ENCODE measurements at regions not wholly inside any gene's neighbourhood (a gene's known extent, or its start where the extent isn't known, plus 50 kb on each side); places are given as distances from the start of the nearest gene placed in this dataset.

DNA sequence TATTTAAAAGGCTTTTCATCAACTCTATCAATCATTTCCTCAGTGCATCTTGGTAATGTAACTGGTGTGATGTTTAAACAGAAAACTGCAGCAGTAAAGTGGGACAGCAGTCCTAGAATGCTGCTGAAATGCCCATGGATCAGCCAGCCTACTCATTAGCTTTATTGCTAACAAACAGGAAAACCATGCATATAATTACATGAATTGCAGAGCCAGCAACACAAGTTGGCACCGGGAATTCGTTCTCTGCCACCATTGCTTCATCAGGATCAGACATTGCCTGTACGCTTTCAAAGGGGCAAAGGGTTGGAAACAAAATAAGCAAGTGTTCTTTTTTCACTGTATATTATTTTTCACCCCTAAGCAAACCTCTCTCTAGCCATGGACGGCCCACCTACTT, 276.2 kb upstream of the LRRC7 start:
- Histone ChIP-seq H3K27ac (no peak overlapping the region), H3K9me3 (no peaks in the 10 kb centered on the region), H3K4me3 (no peak overlapping the region), H3K36me3 (ENCODE audit: low read depth, missing control alignments) (no peaks in the 10 kb centered on the region), H3K27me3 (no peaks in the 10 kb centered on the region), H3K4me1 (no peaks in the 10 kb centered on the region)
- no peak for TF ChIP-seq POLR2A (IDR thresholded peaks at IDR 0.05)
- TF ChIP-seq, protein P1, sequence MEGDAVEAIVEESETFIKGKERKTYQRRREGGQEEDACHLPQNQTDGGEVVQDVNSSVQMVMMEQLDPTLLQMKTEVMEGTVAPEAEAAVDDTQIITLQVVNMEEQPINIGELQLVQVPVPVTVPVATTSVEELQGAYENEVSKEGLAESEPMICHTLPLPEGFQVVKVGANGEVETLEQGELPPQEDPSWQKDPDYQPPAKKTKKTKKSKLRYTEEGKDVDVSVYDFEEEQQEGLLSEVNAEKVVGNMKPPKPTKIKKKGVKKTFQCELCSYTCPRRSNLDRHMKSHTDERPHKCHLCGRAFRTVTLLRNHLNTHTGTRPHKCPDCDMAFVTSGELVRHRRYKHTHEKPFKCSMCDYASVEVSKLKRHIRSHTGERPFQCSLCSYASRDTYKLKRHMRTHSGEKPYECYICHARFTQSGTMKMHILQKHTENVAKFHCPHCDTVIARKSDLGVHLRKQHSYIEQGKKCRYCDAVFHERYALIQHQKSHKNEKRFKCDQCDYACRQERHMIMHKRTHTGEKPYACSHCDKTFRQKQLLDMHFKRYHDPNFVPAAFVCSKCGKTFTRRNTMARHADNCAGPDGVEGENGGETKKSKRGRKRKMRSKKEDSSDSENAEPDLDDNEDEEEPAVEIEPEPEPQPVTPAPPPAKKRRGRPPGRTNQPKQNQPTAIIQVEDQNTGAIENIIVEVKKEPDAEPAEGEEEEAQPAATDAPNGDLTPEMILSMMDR (IDR thresholded peaks at IDR 0.05), result no peak
- no peak for DNase-seq
- intact Hi-C loops (cut with DNase I; ENCODE audit: low total_unique reads), result no loop called here
- WGBS, 2 donors, result 88 to 93% methylated on average over 4 of the region's 4 CpGs

DNA sequence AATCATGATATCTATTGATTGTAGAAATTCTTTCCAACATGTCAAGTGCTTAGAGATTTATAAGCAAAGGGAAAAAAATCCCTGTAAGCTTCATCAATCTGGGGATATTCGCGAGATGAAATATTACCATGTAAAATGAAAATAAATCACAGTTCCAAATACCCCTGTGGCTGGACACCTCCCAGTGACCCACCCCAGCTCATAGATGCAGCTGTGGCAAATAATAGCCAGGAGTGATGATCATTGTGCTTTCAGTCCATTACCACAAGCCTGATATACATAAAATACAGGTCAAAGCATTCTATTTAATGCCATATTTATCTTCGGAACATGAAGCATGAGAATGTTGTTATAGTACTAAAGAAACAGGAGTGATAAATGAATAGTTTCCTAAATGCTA, 274.9 kb upstream of the LRRC7 start:
- no peak overlapping the region for H3K27ac ChIP-seq
- no peak for DNase-seq
- no peak for TF ChIP-seq POLR2A (IDR thresholded peaks at IDR 0.05)
- TF ChIP-seq, protein P1 (IDR thresholded peaks at IDR 0.05), result no peak
- H3K4me1 ChIP-seq, result no peaks in the 10 kb centered on the region
- intact Hi-C loops (cut with DNase I; ENCODE audit: low total_unique reads), result no loop called here
- H3K9me3 ChIP-seq, result no peaks in the 10 kb centered on the region
- no peaks in the 10 kb centered on the region for H3K27me3 ChIP-seq
- H3K36me3 ChIP-seq (ENCODE audit: low read depth, missing control alignments), result no peaks in the 10 kb centered on the region
- no peak overlapping the region for H3K4me3 ChIP-seq
- WGBS, 2 donors, result 90 to 94% methylated on average over 3 of the region's 3 CpGs

DNA sequence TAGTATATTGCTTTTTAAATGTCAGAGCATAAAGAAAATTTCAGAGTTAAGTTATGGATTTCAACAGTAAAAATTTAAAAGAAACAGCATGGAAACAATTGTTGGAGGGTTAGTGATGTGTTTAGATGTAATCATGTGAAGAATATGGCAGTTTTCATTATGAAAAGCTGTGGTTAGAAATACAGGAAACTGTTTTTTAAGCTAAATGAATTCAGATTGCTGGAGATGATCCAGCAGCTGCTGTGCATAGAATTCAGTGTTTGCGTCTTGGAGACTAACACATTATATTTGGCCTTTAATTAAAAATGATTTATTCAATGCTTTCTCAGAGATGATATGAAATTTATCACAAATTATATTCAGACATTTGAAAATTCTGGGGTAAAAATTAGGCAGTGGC, 273.6 kb upstream of the LRRC7 start:
- WGBS, 2 donors, result 49 to 74% methylated on average over 1 of the region's 1 CpG
- H3K27me3 ChIP-seq, result no peaks in the 10 kb centered on the region
- no peak overlapping the region for H3K27ac ChIP-seq
- TF ChIP-seq, protein P1 (IDR thresholded peaks at IDR 0.05), result no peak
- no peak for TF ChIP-seq POLR2A (IDR thresholded peaks at IDR 0.05)
- no peaks in the 10 kb centered on the region for H3K4me1 ChIP-seq
- no peaks in the 10 kb centered on the region for H3K9me3 ChIP-seq
- H3K36me3 ChIP-seq (ENCODE audit: low read depth, missing control alignments), result no peaks in the 10 kb centered on the region
- intact Hi-C loops (cut with DNase I; ENCODE audit: low total_unique reads), result no loop called here
- DNase-seq, result no peak
- no peak overlapping the region for H3K4me3 ChIP-seq

DNA sequence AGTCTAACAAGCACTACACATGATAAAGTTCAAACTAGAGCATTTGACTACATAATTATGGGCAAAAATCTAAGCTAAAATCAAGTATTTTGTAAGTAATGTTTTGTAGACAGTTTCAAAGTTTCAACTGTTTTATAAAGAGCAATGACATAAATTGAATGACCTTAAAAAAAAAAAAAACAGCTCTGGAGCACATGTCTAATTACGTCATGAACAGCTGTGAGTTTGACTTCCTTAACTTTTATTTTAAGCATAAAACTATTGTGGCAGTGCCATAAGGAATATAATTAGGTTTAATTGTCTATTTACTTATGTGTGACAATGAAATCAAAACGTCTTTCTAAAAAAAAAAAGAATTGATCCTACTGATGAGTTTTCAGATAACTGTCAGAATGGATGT, 272.5 kb upstream of the LRRC7 start:
- TF ChIP-seq, protein P1 (IDR thresholded peaks at IDR 0.05), result no peak
- no peak for TF ChIP-seq POLR2A (IDR thresholded peaks at IDR 0.05)
- intact Hi-C loops (cut with DNase I; ENCODE audit: low total_unique reads), result no loop called here
- H3K9me3 ChIP-seq, result no peaks in the 10 kb centered on the region
- no peaks in the 10 kb centered on the region for H3K27me3 ChIP-seq
- H3K36me3 ChIP-seq (ENCODE audit: low read depth, missing control alignments), result no peaks in the 10 kb centered on the region
- no peak overlapping the region for H3K27ac ChIP-seq
- no peak overlapping the region for H3K4me3 ChIP-seq
- 29 to 37% methylated on average over 2 of the region's 2 CpGs for WGBS, 2 donors
- no peak for DNase-seq
- no peaks in the 10 kb centered on the region for H3K4me1 ChIP-seq

DNA sequence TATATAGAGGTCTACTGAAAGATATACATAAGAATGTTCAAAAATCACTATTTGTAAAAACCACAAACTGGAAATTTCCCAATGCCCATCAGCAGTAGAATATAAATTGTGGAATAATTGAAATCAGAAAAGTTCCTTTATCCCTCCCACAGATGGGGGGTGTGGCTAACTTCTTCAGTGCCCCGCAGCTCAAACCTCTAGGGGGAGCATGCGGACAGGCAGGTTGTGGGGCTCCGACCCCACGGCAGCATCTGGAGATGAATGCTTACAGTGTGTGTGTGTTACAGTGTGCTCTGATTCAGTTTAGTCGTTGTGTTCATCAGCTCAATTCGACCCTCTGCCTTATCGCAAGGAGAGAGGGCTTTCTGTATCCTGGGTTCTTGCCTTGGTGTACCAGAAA, 262.1 kb upstream of the LRRC7 start:
- H3K36me3 ChIP-seq (ENCODE audit: low read depth, missing control alignments), result no peaks in the 10 kb centered on the region
- intact Hi-C loops (cut with DNase I; ENCODE audit: low total_unique reads), result no loop called here
- H3K4me3 ChIP-seq, result no peak overlapping the region
- WGBS, 2 donors, result 51 to 59% methylated on average over 7 of the region's 7 CpGs
- DNase-seq, result no peak
- H3K9me3 ChIP-seq, result no peaks in the 10 kb centered on the region
- TF ChIP-seq, protein P1 (IDR thresholded peaks at IDR 0.05), result no peak
- no peak for TF ChIP-seq POLR2A (IDR thresholded peaks at IDR 0.05)
- no peaks in the 10 kb centered on the region for H3K27me3 ChIP-seq
- H3K4me1 ChIP-seq, result no peaks in the 10 kb centered on the region
- no peak overlapping the region for H3K27ac ChIP-seq
